ENCODE measurements at regions not wholly inside any gene's neighbourhood (a gene's known extent, or its start where the extent isn't known, plus 50 kb on each side); places are given as distances from the start of the nearest gene placed in this dataset.
"Not testable (repeated sequence)": the region's sequence is repeated elsewhere in the genome, so short reads cannot be mapped to it uniquely, and the experiment has no call there.

GRCh38 chr22:10723966-10724365 lies 4804.0 kb upstream of the OR11H1 start:
- H3K4me1 ChIP-seq; DNase-seq; H3K27ac ChIP-seq; H3K4me3 ChIP-seq; H3K9me3 ChIP-seq (replicated peaks); H3K36me3 ChIP-seq; H3K27me3 ChIP-seq: not testable (repeated sequence)

DNA sequence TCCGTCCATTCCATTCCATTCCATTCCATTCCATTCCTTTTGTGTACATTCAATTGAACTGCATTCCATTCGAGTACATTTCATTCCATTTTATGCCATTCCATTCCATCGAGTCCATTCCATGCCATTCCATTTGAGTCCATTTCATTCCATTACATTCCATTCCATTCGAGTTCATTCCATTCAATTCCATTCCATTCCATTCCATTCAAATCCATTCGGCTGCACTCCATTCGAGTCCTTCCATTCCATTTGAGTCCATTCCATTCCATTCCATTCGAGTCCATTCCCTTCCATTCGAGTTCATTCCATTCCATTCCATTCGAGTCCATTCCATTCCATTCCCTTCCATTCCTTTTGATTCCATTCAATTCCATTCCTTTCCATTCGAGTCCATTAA lies 4800.6 kb upstream of the OR11H1 start:
- Histone ChIP-seq H3K27ac (no peak overlapping the region), H3K4me3 (no peak overlapping the region), H3K4me1 (no peaks in the 10 kb centered on the region), H3K36me3 (no peaks in the 10 kb centered on the region), H3K27me3 (no peaks in the 10 kb centered on the region), H3K9me3 (replicated peaks) (no peaks in the 10 kb centered on the region)
- no peak for DNase-seq

- H3K4me1 ChIP-seq; H3K27ac ChIP-seq; H3K9me3 ChIP-seq (replicated peaks); H3K36me3 ChIP-seq; H3K27me3 ChIP-seq; H3K4me3 ChIP-seq; DNase-seq: not testable (repeated sequence)
Observed at GRCh38 chr22:10729979-10730378, 4798.0 kb upstream of the OR11H1 start.

- H3K27me3 ChIP-seq; H3K27ac ChIP-seq; H3K36me3 ChIP-seq; H3K4me1 ChIP-seq; DNase-seq; H3K9me3 ChIP-seq (replicated peaks); H3K4me3 ChIP-seq: not testable (repeated sequence)
Observed at GRCh38 chr22:10730706-10731105, 4797.3 kb upstream of the OR11H1 start.

- H3K4me1 ChIP-seq; H3K36me3 ChIP-seq; DNase-seq; H3K27me3 ChIP-seq; H3K9me3 ChIP-seq (replicated peaks); H3K4me3 ChIP-seq; H3K27ac ChIP-seq: not testable (repeated sequence)
Observed at GRCh38 chr22:10731246-10731974, 4796.6 kb upstream of the OR11H1 start.

GRCh38 chr22:10735075-10735474 lies 4792.9 kb upstream of the OR11H1 start:
- not testable (repeated sequence) for DNase-seq; H3K27me3 ChIP-seq; H3K4me3 ChIP-seq; H3K36me3 ChIP-seq; H3K4me1 ChIP-seq; H3K9me3 ChIP-seq (replicated peaks); H3K27ac ChIP-seq

DNA sequence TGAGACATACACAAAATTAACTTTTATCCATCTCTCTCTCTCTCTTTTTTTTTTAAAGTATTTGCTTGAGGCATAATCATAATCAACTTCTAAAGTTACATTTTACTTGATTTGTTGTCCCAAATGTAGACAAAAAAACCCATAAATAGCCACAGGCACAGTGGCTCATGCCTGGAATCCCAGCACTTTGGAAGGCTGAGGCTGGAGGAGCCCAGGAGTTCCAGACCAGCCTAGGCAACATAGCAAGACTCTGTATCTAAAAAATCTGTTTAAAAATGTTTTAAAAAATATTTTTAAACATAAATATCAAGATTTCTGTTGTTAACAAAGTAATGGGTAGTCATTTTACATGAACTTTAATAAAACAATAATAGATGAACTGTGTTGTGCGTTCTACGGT lies 4791.1 kb upstream of the OR11H1 start:
- H3K36me3 ChIP-seq; H3K4me1 ChIP-seq; H3K27ac ChIP-seq; DNase-seq; H3K27me3 ChIP-seq; H3K9me3 ChIP-seq (replicated peaks); H3K4me3 ChIP-seq: not testable (repeated sequence)

GRCh38 chr22:10737931-10738330 lies 4790.1 kb upstream of the OR11H1 start:
- not testable (repeated sequence) for DNase-seq; H3K27me3 ChIP-seq; H3K4me3 ChIP-seq; H3K4me1 ChIP-seq; H3K9me3 ChIP-seq (replicated peaks); H3K36me3 ChIP-seq; H3K27ac ChIP-seq

- no peaks in the 10 kb centered on the region for H3K36me3 ChIP-seq
- H3K27me3 ChIP-seq = no peaks in the 10 kb centered on the region
- H3K4me1 ChIP-seq = no peaks in the 10 kb centered on the region
- no peaks in the 10 kb centered on the region for H3K9me3 ChIP-seq (replicated peaks)
- no peak overlapping the region for H3K4me3 ChIP-seq
- H3K27ac ChIP-seq = no peak overlapping the region
- DNase-seq = no peak
Observed at GRCh38 chr22:10741210-10741609, 4786.8 kb upstream of the OR11H1 start.

- not testable (repeated sequence) for H3K4me3 ChIP-seq, H3K27ac ChIP-seq, DNase-seq
Observed at GRCh38 chr22:10741776-10742630, 4786.0 kb upstream of the OR11H1 start.

GRCh38 chr22:10746382-10746781 lies 4781.6 kb upstream of the OR11H1 start:
- not testable (repeated sequence) for H3K27me3 ChIP-seq; H3K36me3 ChIP-seq; DNase-seq; H3K4me3 ChIP-seq; H3K27ac ChIP-seq; H3K4me1 ChIP-seq; H3K9me3 ChIP-seq (replicated peaks)

More at GRCh38 chr22:10741776-10742630, 4786.0 kb upstream of the OR11H1 start:
- not testable (repeated sequence) for H3K36me3 ChIP-seq; H3K4me1 ChIP-seq; H3K27me3 ChIP-seq; H3K9me3 ChIP-seq (replicated peaks)

DNA sequence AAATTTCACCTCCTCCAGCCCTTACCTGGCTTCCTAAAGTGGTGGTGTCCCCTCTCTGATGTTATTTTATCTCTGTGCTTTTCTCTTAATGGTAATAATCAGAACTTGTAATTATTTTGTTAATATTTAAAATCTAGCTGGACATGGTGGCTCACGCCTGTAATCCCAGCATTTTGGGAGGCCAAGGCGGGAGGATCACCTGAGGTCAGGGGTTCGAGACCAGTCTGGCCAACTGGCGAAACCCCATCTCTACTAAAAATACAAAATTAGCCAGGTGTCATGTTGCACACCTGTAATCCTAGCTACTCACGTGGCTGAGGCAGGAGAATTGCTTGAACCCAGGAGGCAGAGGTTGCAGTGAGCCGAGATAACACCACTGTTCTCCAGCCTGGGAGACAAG lies 4780.8 kb upstream of the OR11H1 start:
- not testable (repeated sequence) for H3K27me3 ChIP-seq; H3K9me3 ChIP-seq (replicated peaks); DNase-seq; H3K4me1 ChIP-seq; H3K4me3 ChIP-seq; H3K27ac ChIP-seq; H3K36me3 ChIP-seq

GRCh38 chr22:10748751-10749150 lies 4779.2 kb upstream of the OR11H1 start:
- not testable (repeated sequence) for H3K27ac ChIP-seq; H3K9me3 ChIP-seq (replicated peaks); H3K4me3 ChIP-seq; H3K36me3 ChIP-seq; H3K27me3 ChIP-seq; DNase-seq; H3K4me1 ChIP-seq

GRCh38 chr22:10749423-10749822 lies 4778.6 kb upstream of the OR11H1 start:
- H3K36me3 ChIP-seq; H3K27me3 ChIP-seq; DNase-seq; H3K9me3 ChIP-seq (replicated peaks); H3K4me3 ChIP-seq; H3K4me1 ChIP-seq; H3K27ac ChIP-seq: not testable (repeated sequence)

DNA sequence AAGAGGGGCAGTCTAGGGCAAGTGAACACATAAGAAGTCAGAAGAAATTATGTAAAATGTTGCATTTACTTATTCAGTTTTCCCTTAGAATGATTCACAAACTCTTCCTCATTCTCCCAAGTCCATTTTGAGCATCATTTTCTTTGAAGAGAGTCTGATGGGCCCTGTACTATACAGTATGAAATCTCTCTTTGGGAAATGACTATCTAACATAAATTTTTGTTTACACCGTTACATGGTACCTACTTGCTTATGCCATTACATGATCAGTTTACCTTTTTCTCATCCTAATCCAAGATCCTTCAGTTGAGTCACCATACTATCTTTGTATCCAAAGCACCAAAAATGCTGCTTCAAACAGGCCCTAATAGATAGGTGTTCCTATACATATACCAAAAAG lies 4774.4 kb upstream of the OR11H1 start:
- not testable (repeated sequence) for H3K27me3 ChIP-seq; H3K4me1 ChIP-seq; DNase-seq; H3K9me3 ChIP-seq (replicated peaks); H3K36me3 ChIP-seq; H3K4me3 ChIP-seq; H3K27ac ChIP-seq

DNA sequence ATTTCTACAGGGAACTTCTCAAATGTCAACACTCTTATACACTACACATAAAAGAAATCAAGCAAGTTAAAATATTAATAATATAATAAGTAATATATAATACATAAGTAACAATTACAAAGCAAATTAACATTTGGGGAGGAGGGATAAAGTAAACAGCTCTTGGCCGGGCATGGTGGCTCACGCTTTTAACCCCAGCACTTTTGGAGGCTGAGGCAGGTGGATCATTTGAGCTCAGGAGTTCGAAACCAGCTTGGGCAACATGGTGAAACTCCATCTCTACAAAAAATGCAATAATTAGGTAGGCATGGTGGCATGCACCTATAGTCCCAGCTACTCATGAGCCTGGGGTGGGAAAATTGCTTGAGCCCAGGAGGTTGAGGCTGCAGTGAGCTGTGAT lies 4772.6 kb upstream of the OR11H1 start:
- H3K9me3 ChIP-seq (replicated peaks); H3K27me3 ChIP-seq; H3K4me3 ChIP-seq; DNase-seq; H3K27ac ChIP-seq; H3K4me1 ChIP-seq; H3K36me3 ChIP-seq: not testable (repeated sequence)

All from SJCRH30 (cell line).